ENCODE measurements at regions not wholly inside any gene's neighbourhood (a gene's known extent, or its start where the extent isn't known, plus 50 kb on each side); places are given as distances from the start of the nearest gene placed in this dataset.
"Not testable (repeated sequence)": the region's sequence is repeated elsewhere in the genome, so short reads cannot be mapped to it uniquely, and the experiment has no call there.

DNA sequence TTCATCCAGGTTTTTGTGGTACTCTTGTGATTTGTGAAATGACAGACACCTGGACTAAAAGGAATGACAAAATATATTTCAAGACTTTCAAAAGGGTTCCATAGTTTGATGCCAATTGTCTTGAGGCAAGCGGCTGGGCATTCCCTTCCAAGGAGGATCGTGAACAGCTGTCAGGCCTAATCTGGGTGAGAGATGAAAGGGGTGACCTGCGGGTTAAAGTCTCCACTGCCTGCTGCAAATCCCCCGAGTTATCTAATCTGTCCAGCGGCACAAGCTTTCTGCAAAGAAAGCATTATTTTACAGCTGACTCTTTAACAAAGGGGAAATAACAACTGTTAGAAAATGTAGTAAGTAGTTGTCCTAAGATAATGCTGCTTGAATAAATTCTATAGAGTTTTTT is 128.7 kb upstream of the MB21D2 start:
- no peak for TF ChIP-seq CTCF (IDR thresholded peaks at IDR 0.05; ENCODE audit: low read depth, low read length)
- no peak for DNase-seq (ENCODE audit: low read depth in 2 of 2)
- no peak overlapping the region for H3K4me3 ChIP-seq (replicated peaks in 1 of 2; ENCODE audit: low read depth in 2 of 2, low read length in 2 of 2)

DNA sequence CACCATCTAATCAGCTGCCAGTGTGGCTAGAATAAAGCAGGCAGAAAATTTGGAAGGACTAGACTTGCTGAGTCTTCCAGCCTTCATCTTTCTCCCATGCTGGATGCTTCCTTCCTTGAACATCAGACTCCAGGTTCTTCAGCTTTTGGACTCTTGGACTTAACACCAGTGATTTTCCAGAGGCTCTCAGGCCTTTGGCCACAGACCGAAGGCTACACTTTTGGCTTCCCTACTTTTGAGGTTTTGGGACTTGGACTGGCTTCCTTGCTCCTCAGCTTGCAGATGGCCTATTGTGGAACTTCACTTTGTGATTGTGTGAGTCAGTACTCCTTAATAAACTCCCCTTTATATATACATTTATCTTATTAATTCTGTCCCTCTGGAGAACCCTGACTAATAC is 129.8 kb upstream of the MB21D2 start:
- not testable (repeated sequence) for H3K4me3 ChIP-seq (replicated peaks in 1 of 2; ENCODE audit: low read depth in 2 of 2, low read length in 2 of 2); DNase-seq (ENCODE audit: low read depth in 2 of 2)

GRCh38 chr3:193048127-193048526 is 130.5 kb upstream of the MB21D2 start:
- TF ChIP-seq CTCF (IDR thresholded peaks at IDR 0.05; ENCODE audit: low read depth, low read length), result no peak
- DNase-seq (ENCODE audit: low read depth in 2 of 2), result no peak
- no peak overlapping the region for H3K4me3 ChIP-seq (replicated peaks in 1 of 2; ENCODE audit: low read depth in 2 of 2, low read length in 2 of 2)

- H3K4me3 ChIP-seq (replicated peaks in 1 of 2; ENCODE audit: low read depth in 2 of 2, low read length in 2 of 2), result no peak overlapping the region
- DNase-seq (ENCODE audit: low read depth in 2 of 2), result no peak
- TF ChIP-seq CTCF (IDR thresholded peaks at IDR 0.05; ENCODE audit: low read depth, low read length), result no peak
Measured at GRCh38 chr3:193049935-193050334, 132.3 kb upstream of the MB21D2 start.

- no peak overlapping the region for H3K4me3 ChIP-seq (replicated peaks in 1 of 2; ENCODE audit: low read depth in 2 of 2, low read length in 2 of 2)
- DNase-seq (ENCODE audit: low read depth in 2 of 2), result no peak
- no peak for TF ChIP-seq CTCF (IDR thresholded peaks at IDR 0.05; ENCODE audit: low read depth, low read length)
Measured at GRCh38 chr3:193051314-193051713, 133.7 kb upstream of the MB21D2 start.

GRCh38 chr3:193052354-193053045 is 134.8 kb upstream of the MB21D2 start:
- TF ChIP-seq CTCF (IDR thresholded peaks at IDR 0.05; ENCODE audit: low read depth, low read length), result no peak
- H3K4me3 ChIP-seq (replicated peaks in 1 of 2; ENCODE audit: low read depth in 2 of 2, low read length in 2 of 2), result no peak overlapping the region
- peak; percentile 26 to 59 for DNase-seq (ENCODE audit: low read depth in 2 of 2)

DNA sequence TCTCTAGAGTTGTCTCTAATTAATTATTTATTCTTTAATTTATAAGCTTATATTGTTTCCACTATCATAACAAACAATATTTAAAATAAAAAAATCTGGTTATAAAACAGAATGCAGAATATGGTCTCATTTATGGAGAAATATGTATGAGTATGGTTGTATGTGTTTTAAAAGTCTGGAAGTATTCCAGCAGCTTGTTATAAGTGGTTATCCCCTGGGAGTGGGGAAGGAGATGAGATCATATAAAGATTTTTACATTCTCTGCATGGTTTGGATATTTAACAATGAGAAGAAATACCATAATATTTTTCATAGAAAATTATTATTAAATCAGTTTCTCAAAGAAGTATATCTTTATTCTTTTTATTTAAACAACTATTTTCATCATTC is 135.4 kb upstream of the MB21D2 start:
- DNase-seq (ENCODE audit: low read depth in 2 of 2), result peak; percentile 23 to 88
- no peak for TF ChIP-seq CTCF (IDR thresholded peaks at IDR 0.05; ENCODE audit: low read depth, low read length)
- H3K4me3 ChIP-seq (replicated peaks in 1 of 2; ENCODE audit: low read depth in 2 of 2, low read length in 2 of 2), result no peak overlapping the region
